IPS DF 6.9 (cell line): ENCODE measurements at regions not wholly inside any gene's neighbourhood (a gene's known extent, or its start where the extent isn't known, plus 50 kb on each side); places are given as distances from the start of the nearest gene placed in this dataset.

ENCODE experiments used
- DNase-seq: peaks from one replicate; pipeline ENCODE4 v3.0.0-alpha.2; 2013; ENCODE audit warnings: low read depth, low spot score
- H3K27ac ChIP-seq: one replicate; pipeline ENCODE4 v1.5.1; 2013; ENCODE audit warnings: low read length, control low read depth
- H3K27me3 ChIP-seq: 2 replicates; pipeline ENCODE4 v1.6.1; 2013; ENCODE audit warnings: mild to moderate bottlenecking, low read length; ENCODE audit not compliant: control insufficient read depth, insufficient read depth
- H3K36me3 ChIP-seq: 2 replicates; pipeline ENCODE4 v1.6.1; 2013; ENCODE audit warnings: low read length; ENCODE audit not compliant: control insufficient read depth, insufficient read depth
- H3K4me1 ChIP-seq: 2 replicates; pipeline ENCODE4 v1.6.1; 2013; ENCODE audit warnings: low read length; ENCODE audit not compliant: control insufficient read depth, insufficient read depth
- H3K4me3 ChIP-seq: 2 replicates; pipeline ENCODE4 v1.5.1; 2013; ENCODE audit warnings: mild to moderate bottlenecking, low read length
- H3K9me3 ChIP-seq: 2 replicates; pipeline ENCODE4 v1.6.1; 2013; ENCODE audit warnings: low read length, inconsistent platforms; ENCODE audit not compliant: control insufficient read depth, insufficient read depth
- WGBS: extraction: QIAGEN DNeasy Blood & Tissue Kit; methylation state at CpG from one replicate; pipeline ENCODE4 v1.1.7; 2013; ENCODE audit warnings: mixed read lengths, missing lambda C conversion rate; ENCODE audit not compliant: insufficient read length, insufficient coverage; 5-methylcytosine and 5-hydroxymethylcytosine counted together

- no peaks in the 10 kb centered on the region for H3K36me3 ChIP-seq
- no peaks in the 10 kb centered on the region for H3K27me3 ChIP-seq
- WGBS, result 100% methylated on average over 1 of the region's 9 CpGs
- DNase-seq, result no peak
- H3K4me1 ChIP-seq, result no peaks in the 10 kb centered on the region
- H3K9me3 ChIP-seq, result no peaks in the 10 kb centered on the region
- no peak overlapping the region for H3K4me3 ChIP-seq
- H3K27ac ChIP-seq, result no peak overlapping the region
Measured at GRCh38 chr15:70313099-70314017, 215.6 kb upstream of the TLE3 start.

- Histone ChIP-seq H3K4me3 (no peak overlapping the region), H3K4me1 (0 out of 2 replicates have a peak, but pooled peaks cover 2% of the 10 kb centered on the region), H3K36me3 (no peaks in the 10 kb centered on the region), H3K27me3 (no peaks in the 10 kb centered on the region), H3K27ac (no peak overlapping the region), H3K9me3 (no peaks in the 10 kb centered on the region; the same call in 1 of the 2 replicates)
- no peak for DNase-seq
- no CpG with 5 or more reads among the region's 1 CpG for WGBS
Measured at GRCh38 chr15:70311821-70312220, 214.1 kb upstream of the TLE3 start.

- H3K9me3 ChIP-seq, result no peaks in the 10 kb centered on the region; the same call in 1 of the 2 replicates
- no peak overlapping the region for H3K27ac ChIP-seq
- H3K4me1 ChIP-seq, result 0 out of 2 replicates have a peak, but pooled peaks cover 2% of the 10 kb centered on the region
- WGBS, result no CpG with 5 or more reads among the region's 4 CpGs
- no peaks in the 10 kb centered on the region for H3K36me3 ChIP-seq
- no peaks in the 10 kb centered on the region for H3K27me3 ChIP-seq
- no peak for DNase-seq
- no peak overlapping the region for H3K4me3 ChIP-seq
Measured at GRCh38 chr15:70309716-70310115, 212.0 kb upstream of the TLE3 start.

GRCh38 chr15:70308735-70309434 is 211.2 kb upstream of the TLE3 start:
- Histone ChIP-seq H3K4me3 (no peak overlapping the region), H3K27me3 (no peaks in the 10 kb centered on the region), H3K4me1 (0 out of 2 replicates have a peak, but pooled peaks cover 2% of the 10 kb centered on the region), H3K36me3 (no peaks in the 10 kb centered on the region), H3K27ac (no peak overlapping the region), H3K9me3 (no peaks in the 10 kb centered on the region; the same call in 1 of the 2 replicates)
- no CpG with 5 or more reads among the region's 9 CpGs for WGBS
- DNase-seq, result no peak

- H3K27me3 ChIP-seq, result no peaks in the 10 kb centered on the region
- no peak overlapping the region for H3K27ac ChIP-seq
- DNase-seq, result no peak
Measured at GRCh38 chr15:70308011-70308734, 210.5 kb upstream of the TLE3 start.

GRCh38 chr15:70306582-70306981 is 208.9 kb upstream of the TLE3 start:
- 0 out of 2 replicates have a peak, but pooled peaks cover 2% of the 10 kb centered on the region for H3K4me1 ChIP-seq
- H3K36me3 ChIP-seq, result no peaks in the 10 kb centered on the region
- DNase-seq, result no peak
- no CpG with 5 or more reads among the region's 4 CpGs for WGBS
- no peak overlapping the region for H3K27ac ChIP-seq
- no peaks in the 10 kb centered on the region for H3K27me3 ChIP-seq
- no peaks in the 10 kb centered on the region; the same call in 1 of the 2 replicates for H3K9me3 ChIP-seq
- H3K4me3 ChIP-seq, result no peak overlapping the region

More at GRCh38 chr15:70308011-70308734, 210.5 kb upstream of the TLE3 start:
- no peaks in the 10 kb centered on the region for H3K36me3 ChIP-seq
- H3K4me3 ChIP-seq, result no peak overlapping the region
- no peaks in the 10 kb centered on the region; the same call in 1 of the 2 replicates for H3K9me3 ChIP-seq
- no CpG with 5 or more reads among the region's 4 CpGs for WGBS
- H3K4me1 ChIP-seq, result 0 out of 2 replicates have a peak, but pooled peaks cover 2% of the 10 kb centered on the region

GRCh38 chr15:70306081-70306480 is 208.4 kb upstream of the TLE3 start:
- WGBS, result no CpG with 5 or more reads among the region's 6 CpGs
- Histone ChIP-seq H3K4me1 (0 out of 2 replicates have a peak, but pooled peaks cover 2% of the 10 kb centered on the region), H3K36me3 (no peaks in the 10 kb centered on the region), H3K4me3 (no peak overlapping the region), H3K27me3 (no peaks in the 10 kb centered on the region), H3K27ac (no peak overlapping the region), H3K9me3 (no peaks in the 10 kb centered on the region; the same call in 1 of the 2 replicates)
- DNase-seq, result no peak

- Histone ChIP-seq H3K27ac (no peak overlapping the region), H3K36me3 (no peaks in the 10 kb centered on the region), H3K9me3 (no peaks in the 10 kb centered on the region; the same call in 1 of the 2 replicates), H3K4me1 (0 out of 2 replicates have a peak, but pooled peaks cover 2% of the 10 kb centered on the region), H3K4me3 (no peak overlapping the region), H3K27me3 (no peaks in the 10 kb centered on the region)
- WGBS, result no CpG with 5 or more reads among the region's 4 CpGs
- no peak for DNase-seq
Measured at GRCh38 chr15:70303981-70304380, 206.3 kb upstream of the TLE3 start.

GRCh38 chr15:70302360-70302759 is 204.6 kb upstream of the TLE3 start:
- Histone ChIP-seq H3K4me1 (no peaks in the 10 kb centered on the region), H3K36me3 (no peaks in the 10 kb centered on the region)

GRCh38 chr15:70301396-70301795 is 203.7 kb upstream of the TLE3 start:
- no peaks in the 10 kb centered on the region for H3K27me3 ChIP-seq
- H3K36me3 ChIP-seq, result no peaks in the 10 kb centered on the region
- DNase-seq, result no peak
- no peak overlapping the region for H3K27ac ChIP-seq
- no peak overlapping the region for H3K4me3 ChIP-seq
- H3K9me3 ChIP-seq, result no peaks in the 10 kb centered on the region
- no CpG with 5 or more reads among the region's 5 CpGs for WGBS
- H3K4me1 ChIP-seq, result no peaks in the 10 kb centered on the region

More at GRCh38 chr15:70302360-70302759, 204.6 kb upstream of the TLE3 start:
- H3K27ac ChIP-seq, result no peak overlapping the region
- no peaks in the 10 kb centered on the region for H3K27me3 ChIP-seq
- 100% methylated on average over 1 of the region's 1 CpG for WGBS
- DNase-seq, result no peak
- H3K4me3 ChIP-seq, result no peak overlapping the region
- no peaks in the 10 kb centered on the region; the same call in 1 of the 2 replicates for H3K9me3 ChIP-seq
